Loucy (cell line): ENCODE measurements at regions not wholly inside any gene's neighbourhood (a gene's known extent, or its start where the extent isn't known, plus 50 kb on each side); places are given as distances from the start of the nearest gene placed in this dataset.

Experiments used
- EZH2phosphoT487 ChIP-seq: fragments of 200-600 bp; IDR thresholded peaks from 2 replicates; pipeline ENCODE4 v1.6.1; 2018; ENCODE audit warnings: antibody characterized with exemption, mild to moderate bottlenecking, moderate library complexity, borderline replicate concordance
- TF ChIP-seq, protein P1 (sequence below): fragments of 200-600 bp; sonication (generic); conservative IDR thresholded peaks from 2 replicates; pipeline ENCODE4 v1.5.1; 2014; ENCODE audit warnings: mild to moderate bottlenecking, antibody characterized with exemption, low read length

GRCh38 chr4:127484117-127484516 is 148.6 kb upstream of the INTU start:
- TF ChIP-seq, protein P1, sequence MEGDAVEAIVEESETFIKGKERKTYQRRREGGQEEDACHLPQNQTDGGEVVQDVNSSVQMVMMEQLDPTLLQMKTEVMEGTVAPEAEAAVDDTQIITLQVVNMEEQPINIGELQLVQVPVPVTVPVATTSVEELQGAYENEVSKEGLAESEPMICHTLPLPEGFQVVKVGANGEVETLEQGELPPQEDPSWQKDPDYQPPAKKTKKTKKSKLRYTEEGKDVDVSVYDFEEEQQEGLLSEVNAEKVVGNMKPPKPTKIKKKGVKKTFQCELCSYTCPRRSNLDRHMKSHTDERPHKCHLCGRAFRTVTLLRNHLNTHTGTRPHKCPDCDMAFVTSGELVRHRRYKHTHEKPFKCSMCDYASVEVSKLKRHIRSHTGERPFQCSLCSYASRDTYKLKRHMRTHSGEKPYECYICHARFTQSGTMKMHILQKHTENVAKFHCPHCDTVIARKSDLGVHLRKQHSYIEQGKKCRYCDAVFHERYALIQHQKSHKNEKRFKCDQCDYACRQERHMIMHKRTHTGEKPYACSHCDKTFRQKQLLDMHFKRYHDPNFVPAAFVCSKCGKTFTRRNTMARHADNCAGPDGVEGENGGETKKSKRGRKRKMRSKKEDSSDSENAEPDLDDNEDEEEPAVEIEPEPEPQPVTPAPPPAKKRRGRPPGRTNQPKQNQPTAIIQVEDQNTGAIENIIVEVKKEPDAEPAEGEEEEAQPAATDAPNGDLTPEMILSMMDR: no peak
- no peak for TF ChIP-seq EZH2phosphoT487
